GM23338 (cell line): ENCODE measurements at regions not wholly inside any gene's neighbourhood (a gene's known extent, or its start where the extent isn't known, plus 50 kb on each side); places are given as distances from the start of the nearest gene placed in this dataset.

Experiments
- ATAC-seq: fragments of 200-7000 bp; cut with Tn5 transposase; 3 replicates; pipeline ENCODE4 v1.9.1; 2020
- DNase-seq: peaks from one replicate; pipeline ENCODE4 v3.0.0-alpha.2; 2015; ENCODE audit warnings: low spot score
- H2AFZ ChIP-seq: fragments of 200-600 bp; sonication (generic); 2 replicates; pipeline ENCODE4 v1.8.0; 2016; ENCODE audit warnings: antibody characterized with exemption, mild to moderate bottlenecking, moderate library complexity
- H3F3A ChIP-seq: fragments of 200-600 bp; sonication (generic); replicated peaks from 2 replicates; pipeline ENCODE4 v1.8.0; 2017; ENCODE audit warnings: antibody characterized with exemption, mixed run types, low read depth
- H3K27ac ChIP-seq: fragments of 200-600 bp; sonication (generic); 2 replicates; pipeline ENCODE4 v1.6.1; 2016; ENCODE audit warnings: low read depth
- H3K27me3 ChIP-seq: fragments of 200-600 bp; sonication (generic); 2 replicates; pipeline ENCODE4 v1.8.0; 2016; ENCODE audit warnings: mild to moderate bottlenecking, mixed run types, moderate library complexity; ENCODE audit not compliant: insufficient read depth
- H3K36me3 ChIP-seq: fragments of 200-600 bp; sonication (generic); 2 replicates; pipeline ENCODE4 v1.8.0; 2016; ENCODE audit warnings: mild to moderate bottlenecking; ENCODE audit not compliant: insufficient read depth
- H3K4me1 ChIP-seq: fragments of 200-600 bp; sonication (generic); 2 replicates; pipeline ENCODE4 v1.8.0; 2016; ENCODE audit warnings: mild to moderate bottlenecking, moderate library complexity; ENCODE audit not compliant: insufficient read depth
- H3K4me2 ChIP-seq: fragments of 200-600 bp; sonication (generic); 2 replicates; pipeline ENCODE4 v1.7.1; 2017; ENCODE audit warnings: mixed run types
- H3K4me3 ChIP-seq: fragments of 200-600 bp; sonication (generic); 2 replicates; pipeline ENCODE4 v1.6.1; 2016; ENCODE audit warnings: mixed run types
- H3K79me2 ChIP-seq: fragments of 200-600 bp; sonication (generic); replicated peaks from 2 replicates; pipeline ENCODE4 v1.8.0; 2017; ENCODE audit warnings: mild to moderate bottlenecking; ENCODE audit not compliant: insufficient read depth
- H3K9me2 ChIP-seq: fragments of 200-600 bp; sonication (generic); 2 replicates; pipeline ENCODE4 v1.8.0; 2017; ENCODE audit not compliant: insufficient read depth
- H4K20me1 ChIP-seq: fragments of 200-600 bp; sonication (generic); replicated peaks from 2 replicates; pipeline ENCODE4 v1.8.0; 2017; ENCODE audit warnings: mild to moderate bottlenecking; ENCODE audit not compliant: insufficient read depth
- H3K27ac Mint-ChIP-seq: 2 replicates; pipeline ENCODE4 v1.8.0; 2020; ENCODE audit warnings: inconsistent platforms, mild to moderate bottlenecking, moderate library complexity, mixed read lengths
- H3K27me3 Mint-ChIP-seq: 3 replicates; pipeline ENCODE4 v1.8.0; 2022; ENCODE audit warnings: low read depth, mild to moderate bottlenecking, moderate library complexity, mixed read lengths, inconsistent platforms; ENCODE audit not compliant: insufficient read depth, poor library complexity
- H3K36me3 Mint-ChIP-seq: 3 replicates; pipeline ENCODE4 v1.8.0; 2021; ENCODE audit warnings: low read depth, mild to moderate bottlenecking, inconsistent platforms, moderate library complexity, mixed read lengths
- H3K4me1 Mint-ChIP-seq: 3 replicates; pipeline ENCODE4 v1.8.0; 2020; ENCODE audit warnings: mild to moderate bottlenecking, inconsistent platforms, mixed read lengths
- H3K4me3 Mint-ChIP-seq: 3 replicates; pipeline ENCODE4 v1.8.0; 2021; ENCODE audit warnings: moderate library complexity, mild to moderate bottlenecking, inconsistent platforms, mixed read lengths
- H3K9me3 Mint-ChIP-seq: 3 replicates; pipeline ENCODE4 v1.8.0; 2020; ENCODE audit warnings: moderate library complexity, mild to moderate bottlenecking, inconsistent platforms, mixed read lengths
- EZH2 ChIP-seq: fragments of 200-600 bp; sonication (generic); IDR thresholded peaks from one replicate; pipeline ENCODE4 v1.8.0; 2017; ENCODE audit warnings: antibody characterized with exemption, mild to moderate bottlenecking, low read depth; ENCODE audit not compliant: unreplicated experiment
- EZH2phosphoT487 ChIP-seq: fragments of 200-600 bp; sonication (generic); IDR thresholded peaks from one replicate; pipeline ENCODE4 v1.8.1; 2018; ENCODE audit warnings: antibody characterized with exemption; ENCODE audit not compliant: unreplicated experiment
- JUNB ChIP-seq: IDR thresholded peaks from one replicate; pipeline ENCODE4 v1.6.1; 2016; ENCODE audit warnings: antibody characterized with exemption; ENCODE audit not compliant: unreplicated experiment
- POLR2AphosphoS5 ChIP-seq: IDR thresholded peaks from 2 replicates; pipeline ENCODE4 v1.6.1; 2016; ENCODE audit warnings: antibody characterized with exemption, low read depth
- REST ChIP-seq: IDR thresholded peaks from one replicate; pipeline ENCODE4 v1.6.1; 2018; ENCODE audit warnings: antibody characterized with exemption; ENCODE audit not compliant: unreplicated experiment
- ZNF114 ChIP-seq: fragments of 250-450 bp; sonication (Bioruptor Pico); IDR thresholded peaks from 2 replicates; pipeline ENCODE4 v1.5.0; 2020; ENCODE audit warnings: mild to moderate bottlenecking, moderate library complexity
- ZNF331 ChIP-seq: fragments of 250-450 bp; sonication (Bioruptor Pico); IDR thresholded peaks from 2 replicates; pipeline ENCODE4 v1.5.0; 2020; ENCODE audit warnings: low read depth, mild to moderate bottlenecking, moderate library complexity
- ZNF462 ChIP-seq: fragments of 250-450 bp; sonication (Bioruptor Pico); IDR thresholded peaks from 2 replicates; pipeline ENCODE4 v1.5.0; 2020; ENCODE audit warnings: mild to moderate bottlenecking, moderate library complexity
- TF ChIP-seq, protein P1 (sequence below), 2 experiments: fragments of 200-600 bp in 1 of 2; sonication (generic) in 1 of 2; conservative IDR thresholded peaks; 2 replicates each; pipeline versions ENCODE4 v1.5.1 to v1.6.1; 2016 to 2017; ENCODE audit warnings: antibody characterized with exemption in 2 of 2, low read depth in 2 of 2, mild to moderate bottlenecking in 2 of 2, moderate library complexity in 1 of 2

- Histone ChIP-seq H3K36me3 (no peaks in the 10 kb centered on the region), H3K79me2 (no peaks in the 10 kb centered on the region), H3K4me2 (0 out of 2 replicates have a peak overlapping the region, but pooled peaks have one; percentile 15), H3K27ac (no peak overlapping the region), H3K27me3 (no peaks in the 10 kb centered on the region), H3K4me3 (no peak overlapping the region), H3K4me1 (peaks cover 17% of the 10 kb centered on the region), H2AFZ (no peak overlapping the region), H3F3A (no peaks in the 10 kb centered on the region), H4K20me1 (no peaks in the 10 kb centered on the region), H3K9me2 (no peaks in the 10 kb centered on the region)
- Mint-ChIP-seq H3K9me3 (no peaks in the 10 kb centered on the region), H3K4me1 (peaks cover 33% of the 10 kb centered on the region), H3K4me3 (peak overlapping the region; percentile 20; the same call in 1 of the 3 replicates), H3K27me3 (peaks cover 14% of the 10 kb centered on the region), H3K36me3 (no peaks in the 10 kb centered on the region), H3K27ac (peak overlapping the region; percentile 26; the same call in 1 of the 2 replicates)
- DNase-seq (no peak), ATAC-seq (peak; percentile 11; the same call in 2 of the 3 replicates)
- no peak for TF ChIP-seq REST
- TF ChIP-seq JUNB: no peak
- TF ChIP-seq ZNF462 (CRISPR knock-in tag): no peak
- TF ChIP-seq EZH2phosphoT487: no peak
- no peak for TF ChIP-seq EZH2
- TF ChIP-seq, protein P1, sequence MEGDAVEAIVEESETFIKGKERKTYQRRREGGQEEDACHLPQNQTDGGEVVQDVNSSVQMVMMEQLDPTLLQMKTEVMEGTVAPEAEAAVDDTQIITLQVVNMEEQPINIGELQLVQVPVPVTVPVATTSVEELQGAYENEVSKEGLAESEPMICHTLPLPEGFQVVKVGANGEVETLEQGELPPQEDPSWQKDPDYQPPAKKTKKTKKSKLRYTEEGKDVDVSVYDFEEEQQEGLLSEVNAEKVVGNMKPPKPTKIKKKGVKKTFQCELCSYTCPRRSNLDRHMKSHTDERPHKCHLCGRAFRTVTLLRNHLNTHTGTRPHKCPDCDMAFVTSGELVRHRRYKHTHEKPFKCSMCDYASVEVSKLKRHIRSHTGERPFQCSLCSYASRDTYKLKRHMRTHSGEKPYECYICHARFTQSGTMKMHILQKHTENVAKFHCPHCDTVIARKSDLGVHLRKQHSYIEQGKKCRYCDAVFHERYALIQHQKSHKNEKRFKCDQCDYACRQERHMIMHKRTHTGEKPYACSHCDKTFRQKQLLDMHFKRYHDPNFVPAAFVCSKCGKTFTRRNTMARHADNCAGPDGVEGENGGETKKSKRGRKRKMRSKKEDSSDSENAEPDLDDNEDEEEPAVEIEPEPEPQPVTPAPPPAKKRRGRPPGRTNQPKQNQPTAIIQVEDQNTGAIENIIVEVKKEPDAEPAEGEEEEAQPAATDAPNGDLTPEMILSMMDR (conservative IDR thresholded peaks at IDR 0.05; ENCODE audit: low read depth in 2 of 2): no peak
- no peak for TF ChIP-seq ZNF331 (CRISPR knock-in tag)
- TF ChIP-seq ZNF114 (CRISPR knock-in tag): no peak
- no peak for TF ChIP-seq POLR2AphosphoS5
These were observed 190.1 kb downstream of the HAUS1 start for GRCh38 chr18:46294318-46294717.
